Spleen (tissue), 11 donors: ENCODE measurements at regions not wholly inside any gene's neighbourhood (a gene's known extent, or its start where the extent isn't known, plus 50 kb on each side); places are given as distances from the start of the nearest gene placed in this dataset.

Experiments used
- DNase-seq: peaks from one replicate; pipeline ENCODE4 v3.0.0-alpha.2; 2020
- H3K27ac ChIP-seq, 8 donors: fragments of 200-600 bp; sonication (generic) in 7 of 8; 1 replicate in 4 of 8; 2 replicates in 4 of 8; pipeline versions ENCODE4 v1.5.0 to v1.8.0; 2016 to 2021; ENCODE audit warnings: inconsistent platforms in 4 of 8, mild to moderate bottlenecking in 4 of 8, moderate library complexity in 1 of 8
- H3K27me3 ChIP-seq, 7 donors: fragments of 200-600 bp; sonication (generic) in 6 of 7; replicated peaks in 1 of 7; 1 replicate in 4 of 7; 2 replicates in 3 of 7; pipeline versions ENCODE4 v1.5.0 to v1.8.0; 2016 to 2021; ENCODE audit warnings: inconsistent platforms in 3 of 7, mild to moderate bottlenecking in 1 of 7
- H3K36me3 ChIP-seq, 6 donors: fragments of 200-600 bp; sonication (generic) in 5 of 6; 1 replicate in 4 of 6; 2 replicates in 2 of 6; pipeline versions ENCODE4 v1.5.0 to v1.8.0; 2016 to 2021; ENCODE audit warnings: inconsistent platforms in 2 of 6
- H3K4me1 ChIP-seq, 6 donors: fragments of 200-600 bp; sonication (generic) in 5 of 6; 1 replicate in 3 of 6; 2 replicates in 3 of 6; pipeline versions ENCODE4 v1.5.0 to v1.8.0; 2016 to 2021; ENCODE audit warnings: inconsistent platforms in 3 of 6
- H3K4me3 ChIP-seq, 8 donors: fragments of 200-600 bp; sonication (generic) in 7 of 8; 1 replicate in 4 of 8; 2 replicates in 4 of 8; pipeline versions ENCODE4 v1.5.0 to v1.8.0; 2016 to 2021; ENCODE audit warnings: inconsistent platforms in 4 of 8, mild to moderate bottlenecking in 4 of 8, moderate library complexity in 2 of 8
- H3K9me3 ChIP-seq, 8 donors: fragments of 200-600 bp; sonication (generic) in 7 of 8; 1 replicate in 4 of 8; 2 replicates in 4 of 8; pipeline versions ENCODE4 v1.5.0 to v1.8.0; 2016 to 2021; ENCODE audit warnings: inconsistent platforms in 4 of 8
- POLR2A ChIP-seq, 3 donors: fragments of 450-650 bp; IDR thresholded peaks; one replicate each; pipeline ENCODE4 v1.5.1; 2017; ENCODE audit warnings: antibody characterized with exemption in 3 of 3, mild to moderate bottlenecking in 1 of 3
- POLR2AphosphoS5 ChIP-seq, 3 donors: sonication (generic); formaldehyde crosslinking; IDR thresholded peaks; one replicate each; pipeline ENCODE4 v1.5.1; 2017; ENCODE audit warnings: antibody characterized with exemption in 3 of 3
- WGBS, 5 donors: extraction: QIAGEN DNeasy Blood & Tissue Kit in 3 of 5; methylation state at CpG; one replicate each; pipeline versions ENCODE4 v1.1.5 to v1.1.7; 2013 to 2018; 5-methylcytosine and 5-hydroxymethylcytosine counted together
- intact Hi-C: fragments of 100-400 bp; cut with DNase I; formaldehyde crosslinking; loops from one replicate; pipeline ENCODE4 v1.15.0; 2023; ENCODE audit warnings: low total_unique reads
- TF ChIP-seq, protein P1 (sequence below), 11 experiments: fragments of 200-600 bp in 7 of 11; fragments of 450-650 bp in 4 of 11; sonication (generic) in 4 of 11; IDR thresholded peaks in 8 of 11; conservative IDR thresholded peaks in 3 of 11; 1 replicate in 7 of 11; 2 replicates in 4 of 11; pipeline versions ENCODE4 v1.4.0 to v1.8.0; 2016 to 2021; ENCODE audit warnings: antibody characterized with exemption in 11 of 11, inconsistent platforms in 4 of 11, mild to moderate bottlenecking in 1 of 11
- donor health status: healthy with polysubstance abuse.
- donor health status: DM: no; HTN: no; CAD: no; lungs with moderate emphysema.
- donor health status: DM: no; HTN: no; CAD: no.
- donor health status: Bipolar disorder and iron deficiency.
- donor health status: healthy.
- donor health status: DM: no; HTN: no; CAD: no.
- donor health status: DM: yes; HTN: yes; CAD: no.

DNA sequence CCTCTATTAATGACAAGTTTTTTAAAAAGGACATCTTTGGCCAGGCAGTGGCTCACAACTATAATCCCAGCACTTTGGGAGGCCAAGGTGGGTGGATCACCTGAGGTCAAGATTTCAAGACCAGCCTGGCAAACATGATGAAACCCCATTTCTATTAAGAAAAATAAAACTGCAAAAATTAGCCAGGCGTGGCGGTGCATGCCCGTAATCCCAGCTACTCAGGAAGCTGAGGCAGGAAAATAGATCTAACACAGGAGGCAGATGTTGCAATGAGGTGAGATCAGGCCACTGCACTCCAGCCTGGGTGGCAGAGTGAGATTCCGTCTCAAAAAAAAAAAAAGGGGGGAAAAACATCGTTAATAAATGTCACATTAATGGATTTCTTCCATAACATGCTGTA lies 1805.4 kb downstream of the C4orf33 start:
- 17 to 38% (median 30%) methylated on average over 5 of the region's 5 CpGs for WGBS, 5 donors

DNA sequence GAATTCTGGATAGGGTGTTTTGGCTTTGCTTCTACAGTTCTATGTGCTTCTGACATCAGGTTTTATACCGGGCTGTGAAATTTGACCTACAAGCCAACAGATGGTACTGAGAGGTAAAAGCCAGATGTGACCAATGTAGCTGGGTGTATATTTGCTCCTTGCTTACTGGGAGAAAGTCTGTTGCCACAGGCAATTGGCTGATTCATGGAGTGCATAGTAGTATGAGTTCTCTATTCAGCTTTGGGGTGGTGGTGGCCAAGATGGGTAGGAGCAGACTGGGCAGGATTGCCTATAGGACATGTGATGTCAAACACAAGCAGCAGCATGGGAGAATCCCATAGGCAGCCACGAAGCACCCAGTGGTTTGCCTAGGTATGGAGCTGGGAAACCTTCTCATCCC lies 1827.0 kb downstream of the C4orf33 start:
- H3K4me3 ChIP-seq, result no peak overlapping the region
- TF ChIP-seq POLR2AphosphoS5 (IDR thresholded peaks at IDR 0.05), result no peak
- TF ChIP-seq POLR2A (IDR thresholded peaks at IDR 0.05), result no peak
- DNase-seq, result no peak
- 64 to 84% (median 70%) methylated on average over 2 of the region's 2 CpGs for WGBS, 5 donors
- H3K27me3 ChIP-seq, result no peaks in the 10 kb centered on the region
- H3K9me3 ChIP-seq, result peaks cover 3 to 47% (median 30%) of the 10 kb centered on the region in 8 donors
- no peaks in the 10 kb centered on the region for H3K4me1 ChIP-seq
- no peaks in the 10 kb centered on the region for H3K36me3 ChIP-seq
- H3K27ac ChIP-seq, result no peak overlapping the region
- intact Hi-C loops, result no loop called here

More for the DNA sequence above, 1805.4 kb downstream of the C4orf33 start:
- DNase-seq, result no peak
- no peaks in the 10 kb centered on the region for H3K9me3 ChIP-seq
- intact Hi-C loops, result no loop called here
- H3K36me3 ChIP-seq, result no peaks in the 10 kb centered on the region
- no peak overlapping the region for H3K27ac ChIP-seq
- TF ChIP-seq POLR2A (IDR thresholded peaks at IDR 0.05) (no peak), POLR2AphosphoS5 (IDR thresholded peaks at IDR 0.05) (no peak)
- TF ChIP-seq, protein P1, sequence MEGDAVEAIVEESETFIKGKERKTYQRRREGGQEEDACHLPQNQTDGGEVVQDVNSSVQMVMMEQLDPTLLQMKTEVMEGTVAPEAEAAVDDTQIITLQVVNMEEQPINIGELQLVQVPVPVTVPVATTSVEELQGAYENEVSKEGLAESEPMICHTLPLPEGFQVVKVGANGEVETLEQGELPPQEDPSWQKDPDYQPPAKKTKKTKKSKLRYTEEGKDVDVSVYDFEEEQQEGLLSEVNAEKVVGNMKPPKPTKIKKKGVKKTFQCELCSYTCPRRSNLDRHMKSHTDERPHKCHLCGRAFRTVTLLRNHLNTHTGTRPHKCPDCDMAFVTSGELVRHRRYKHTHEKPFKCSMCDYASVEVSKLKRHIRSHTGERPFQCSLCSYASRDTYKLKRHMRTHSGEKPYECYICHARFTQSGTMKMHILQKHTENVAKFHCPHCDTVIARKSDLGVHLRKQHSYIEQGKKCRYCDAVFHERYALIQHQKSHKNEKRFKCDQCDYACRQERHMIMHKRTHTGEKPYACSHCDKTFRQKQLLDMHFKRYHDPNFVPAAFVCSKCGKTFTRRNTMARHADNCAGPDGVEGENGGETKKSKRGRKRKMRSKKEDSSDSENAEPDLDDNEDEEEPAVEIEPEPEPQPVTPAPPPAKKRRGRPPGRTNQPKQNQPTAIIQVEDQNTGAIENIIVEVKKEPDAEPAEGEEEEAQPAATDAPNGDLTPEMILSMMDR (IDR thresholded peaks at IDR 0.05 in 8 of 11, conservative IDR thresholded peaks at IDR 0.05 in 3 of 11), result no peak
- no peaks in the 10 kb centered on the region for H3K4me1 ChIP-seq
- H3K27me3 ChIP-seq, result no peaks in the 10 kb centered on the region
- no peak overlapping the region for H3K4me3 ChIP-seq

DNA sequence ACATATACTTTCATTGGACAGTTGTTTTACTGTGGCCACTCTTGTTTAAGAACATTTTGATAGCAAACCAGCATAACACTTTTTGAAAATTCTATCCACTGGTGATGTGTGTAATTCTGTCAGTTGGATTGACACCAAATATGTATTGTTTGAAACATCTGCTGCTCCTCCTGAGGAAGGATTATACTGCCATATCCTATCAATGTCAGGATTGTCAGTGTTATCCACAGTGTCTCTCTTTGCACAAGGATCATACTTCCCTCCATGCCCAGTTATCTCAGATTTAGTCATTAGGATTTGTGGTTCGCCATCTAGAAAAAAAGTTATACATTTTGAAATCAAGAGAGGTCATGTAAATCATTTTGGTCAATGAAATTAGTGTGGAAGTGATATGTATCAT lies 1859.6 kb downstream of the C4orf33 start:
- Histone ChIP-seq H3K9me3 (peaks cover 0 to 14% (median 9%) of the 10 kb centered on the region in 8 donors), H3K27ac (no peak overlapping the region), H3K4me1 (no peaks in the 10 kb centered on the region), H3K4me3 (no peak overlapping the region), H3K27me3 (no peaks in the 10 kb centered on the region), H3K36me3 (no peaks in the 10 kb centered on the region)
- DNase-seq, result no peak
- intact Hi-C loops, result no loop called here
- TF ChIP-seq, protein P1 (IDR thresholded peaks at IDR 0.05 in 8 of 11, conservative IDR thresholded peaks at IDR 0.05 in 3 of 11), result no peak
- no peak for TF ChIP-seq POLR2A (IDR thresholded peaks at IDR 0.05)
- TF ChIP-seq POLR2AphosphoS5 (IDR thresholded peaks at IDR 0.05), result no peak
- WGBS, 5 donors, result 73 to 94% (median 81%) methylated on average over 1 of the region's 1 CpG

DNA sequence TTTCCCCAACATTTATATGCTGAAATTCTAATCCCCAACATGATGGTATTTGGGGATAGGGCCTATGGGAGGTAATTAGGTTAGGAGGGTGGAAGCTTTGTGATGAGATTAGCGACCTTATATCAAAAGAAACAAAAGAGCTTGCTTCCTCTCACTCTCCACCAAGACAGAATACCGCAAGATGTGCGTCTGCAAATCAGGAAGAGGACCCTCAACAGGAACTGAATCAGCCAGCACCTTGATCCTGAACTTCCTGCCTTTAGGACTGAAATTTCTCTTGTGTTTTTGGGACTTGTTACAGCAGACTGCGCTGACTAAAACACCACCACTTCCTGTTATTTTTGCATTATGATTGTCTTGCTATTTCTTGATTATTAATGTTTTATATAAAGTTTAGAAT lies 1889.4 kb downstream of the C4orf33 start:
- intact Hi-C loops, result no loop called here
- H3K9me3 ChIP-seq, result peaks cover 0 to 4% (median 0%) of the 10 kb centered on the region in 8 donors
- WGBS, 5 donors, result 11 to 25% (median 20%) methylated on average over 4 of the region's 4 CpGs
- TF ChIP-seq POLR2A (IDR thresholded peaks at IDR 0.05) (no peak), POLR2AphosphoS5 (IDR thresholded peaks at IDR 0.05) (no peak)
- no peak overlapping the region for H3K4me3 ChIP-seq
- H3K27ac ChIP-seq, result no peak overlapping the region
- DNase-seq, result no peak
- no peaks in the 10 kb centered on the region for H3K4me1 ChIP-seq
- no peaks in the 10 kb centered on the region for H3K36me3 ChIP-seq
- H3K27me3 ChIP-seq, result no peaks in the 10 kb centered on the region

DNA sequence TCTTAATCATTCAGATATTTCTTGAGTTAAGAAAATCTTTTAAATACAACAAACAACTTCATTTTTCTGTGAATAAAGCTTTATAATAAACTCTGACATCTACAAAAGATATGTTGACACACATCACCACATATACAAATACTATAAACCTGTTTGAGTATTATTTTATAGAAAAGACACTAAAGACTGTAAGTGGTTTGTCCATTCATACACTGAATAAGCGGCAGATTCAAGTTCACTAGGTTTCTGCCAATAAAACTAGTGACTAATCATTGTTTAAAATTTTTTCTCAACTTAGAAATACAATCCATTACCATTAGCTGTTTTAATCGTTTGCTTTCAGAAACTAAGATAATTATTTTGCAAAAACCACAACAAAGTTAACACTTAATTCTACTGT lies 1900.0 kb downstream of the C4orf33 start:
- Histone ChIP-seq H3K4me1 (no peaks in the 10 kb centered on the region), H3K27me3 (no peaks in the 10 kb centered on the region), H3K9me3 (peaks cover 0 to 5% (median 0%) of the 10 kb centered on the region in 8 donors), H3K36me3 (no peaks in the 10 kb centered on the region), H3K4me3 (no peak overlapping the region), H3K27ac (no peak overlapping the region)
- WGBS, 5 donors, result 81 to 90% (median 83%) methylated on average over 2 of the region's 2 CpGs
- no peak for DNase-seq
- TF ChIP-seq POLR2AphosphoS5 (IDR thresholded peaks at IDR 0.05) (no peak), POLR2A (IDR thresholded peaks at IDR 0.05) (no peak)
- TF ChIP-seq, protein P1 (IDR thresholded peaks at IDR 0.05 in 8 of 11, conservative IDR thresholded peaks at IDR 0.05 in 3 of 11), result no peak
- intact Hi-C loops, result no loop called here
